Mammary epithelial cell (primary cell): ENCODE measurements at regions not wholly inside any gene's neighbourhood (a gene's known extent, or its start where the extent isn't known, plus 50 kb on each side); places are given as distances from the start of the nearest gene placed in this dataset.

ENCODE experiments used
- CTCF ChIP-seq, 2 donors: IDR thresholded peaks in 1 of 2; conservative IDR thresholded peaks in 1 of 2; 2 replicates each; pipeline ENCODE4 v1.5.1; 2011 to 2012; ENCODE audit warnings: inconsistent platforms in 2 of 2, low read length in 2 of 2, mild to moderate bottlenecking in 2 of 2, control low read depth in 1 of 2, low read depth in 1 of 2; ENCODE audit not compliant: insufficient read depth in 1 of 2; ENCODE audit errors: extremely low read depth in 1 of 2
- EZH2 ChIP-seq: IDR thresholded peaks from 2 replicates; pipeline ENCODE4 v1.6.1; 2012; ENCODE audit warnings: low read length, inconsistent platforms, borderline replicate concordance

GRCh38 chr3:101144105-101144504 is 150.9 kb upstream of the ABI3BP start:
- TF ChIP-seq CTCF (conservative IDR thresholded peaks at IDR 0.05 in 1 of 2, IDR thresholded peaks at IDR 0.05 in 1 of 2; ENCODE audit: extremely low read depth in 1 of 2, insufficient read depth in 1 of 2, low read depth in 1 of 2, low read length in 2 of 2) (no peak), EZH2 (no peak)
